K562 (cell line): ENCODE measurements at regions not wholly inside any gene's neighbourhood (a gene's known extent, or its start where the extent isn't known, plus 50 kb on each side); places are given as distances from the start of the nearest gene placed in this dataset.

Experiments
- CEBPB ChIP-seq: fragments of 450-650 bp; IDR thresholded peaks from 2 replicates; pipeline ENCODE4 v1.6.1; 2016; ENCODE audit warnings: missing genetic modification characterization, missing compliant biosample characterization
- CTCF ChIP-seq, 3 experiments: IDR thresholded peaks in 2 of 3; conservative IDR thresholded peaks in 1 of 3; 2 replicates each; pipeline ENCODE4 v1.5.1; 2011 to 2012; ENCODE audit warnings: low read length in 3 of 3, mild to moderate bottlenecking in 3 of 3, control low read depth in 2 of 3, improper control_type of control experiment in 1 of 3, inconsistent platforms in 1 of 3, low read depth in 1 of 3, mixed read lengths in 1 of 3, moderate library complexity in 1 of 3; ENCODE audit not compliant: insufficient read depth in 2 of 3
- POLR2A ChIP-seq: fragments of 450-650 bp; conservative IDR thresholded peaks from 2 replicates; pipeline ENCODE4 v1.6.1; 2016
- ZNF586 ChIP-seq: fragments of 450-650 bp; formaldehyde crosslinking; conservative IDR thresholded peaks from 2 replicates; pipeline ENCODE4 v1.4.0; 2020; ENCODE audit warnings: mild to moderate bottlenecking, moderate library complexity

GRCh38 chr3:74149466-74149865 is 465.0 kb downstream of the CNTN3 start:
- TF ChIP-seq CTCF (IDR thresholded peaks at IDR 0.05 in 2 of 3, conservative IDR thresholded peaks at IDR 0.05 in 1 of 3; ENCODE audit: insufficient read depth in 2 of 3, low read depth in 1 of 3, low read length in 3 of 3) (no peak), ZNF586 (CRISPR knock-in tag) (no peak), POLR2A (no peak), CEBPB (tag) (no peak)
